Right atrium auricular region (tissue), 2 donors: ENCODE measurements at regions not wholly inside any gene's neighbourhood (a gene's known extent, or its start where the extent isn't known, plus 50 kb on each side); places are given as distances from the start of the nearest gene placed in this dataset.
"Not testable (repeated sequence)": the region's sequence is repeated elsewhere in the genome, so short reads cannot be mapped to it uniquely, and the experiment has no call there.

Experiments
- DNase-seq: peaks from one replicate; pipeline ENCODE4 v3.0.0-alpha.2; 2019; ENCODE audit warnings: low spot score
- H3K27ac ChIP-seq, 2 donors: fragments of 200-600 bp; sonication (generic); 1 replicate in 1 of 2; 2 replicates in 1 of 2; pipeline ENCODE4 v1.5.1; 2016 to 2019
- H3K27me3 ChIP-seq, 2 donors: fragments of 200-600 bp; sonication (generic); one replicate each; pipeline versions ENCODE4 v1.5.1 to v1.6.0; 2017 to 2019
- H3K36me3 ChIP-seq: fragments of 200-600 bp; sonication (generic); one replicate; pipeline ENCODE4 v1.5.1; 2016
- H3K4me1 ChIP-seq, 2 donors: fragments of 200-600 bp; sonication (generic); one replicate each; pipeline versions ENCODE4 v1.5.1 to v1.6.0; 2017 to 2019
- H3K4me3 ChIP-seq, 2 donors: fragments of 200-600 bp; sonication (generic); 1 replicate in 1 of 2; 2 replicates in 1 of 2; pipeline ENCODE4 v1.5.1; 2017 to 2019; ENCODE audit warnings: mild to moderate bottlenecking in 1 of 2, moderate library complexity in 1 of 2
- H3K9me3 ChIP-seq, 2 donors: fragments of 200-600 bp; sonication (generic); one replicate each; pipeline ENCODE4 v1.5.1; 2019
- CTCF ChIP-seq, 2 donors: fragments of 200-600 bp; sonication (generic); IDR thresholded peaks; one replicate each; pipeline ENCODE4 v1.5.1; 2019; ENCODE audit warnings: antibody characterized with exemption in 2 of 2

DNA sequence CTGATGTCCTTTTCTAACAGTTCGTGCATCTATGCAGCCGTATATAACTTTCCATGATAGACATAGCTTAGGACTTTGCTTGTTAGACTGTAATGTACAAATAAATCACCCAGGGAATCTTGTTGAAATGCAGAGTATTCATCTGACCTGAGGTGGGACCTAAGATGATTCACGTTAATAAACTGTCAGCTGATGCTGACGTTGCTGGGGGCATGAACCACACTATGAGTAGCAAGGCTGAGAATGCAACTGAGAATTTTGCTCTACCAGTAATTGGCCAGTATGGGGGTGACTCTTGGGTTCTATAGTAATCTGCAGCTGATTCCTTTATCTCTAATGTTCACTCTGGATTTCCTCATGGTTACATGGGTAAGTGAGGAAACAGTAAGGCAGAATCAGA is 130.1 kb upstream of the MALRD1 start:
- no peaks in the 10 kb centered on the region for H3K9me3 ChIP-seq
- no peaks in the 10 kb centered on the region for H3K4me1 ChIP-seq
- no peaks in the 10 kb centered on the region for H3K36me3 ChIP-seq
- no peak overlapping the region for H3K27ac ChIP-seq
- no peak for TF ChIP-seq CTCF (IDR thresholded peaks at IDR 0.05)
- H3K4me3 ChIP-seq, result no peak overlapping the region
- H3K27me3 ChIP-seq, result no peaks in the 10 kb centered on the region
- no peak for DNase-seq

DNA sequence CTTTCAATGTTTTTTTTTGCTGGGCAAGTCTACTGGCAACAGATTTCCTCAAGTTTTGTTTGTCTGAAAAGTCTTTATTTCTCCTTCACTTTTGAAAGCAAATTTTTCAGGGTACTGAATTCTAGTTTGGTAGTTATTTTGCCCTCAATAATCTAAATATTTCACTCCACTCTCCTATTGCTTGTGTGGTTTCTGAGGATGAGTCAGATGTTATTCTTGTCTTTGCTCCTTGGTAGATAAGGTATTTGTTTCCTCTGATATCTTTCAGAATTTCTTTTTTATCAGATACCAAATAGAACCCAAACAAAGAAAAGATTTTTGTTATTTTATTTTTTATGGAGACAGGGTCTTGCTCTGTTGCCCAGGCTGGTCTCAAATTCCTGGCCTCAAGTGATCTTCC is 99.2 kb upstream of the MALRD1 start:
- H3K9me3 ChIP-seq, result no peaks in the 10 kb centered on the region
- no peaks in the 10 kb centered on the region for H3K4me1 ChIP-seq
- TF ChIP-seq CTCF (IDR thresholded peaks at IDR 0.05), result no peak
- no peaks in the 10 kb centered on the region for H3K36me3 ChIP-seq
- H3K4me3 ChIP-seq, result no peak overlapping the region
- no peak overlapping the region for H3K27ac ChIP-seq
- H3K27me3 ChIP-seq, result no peaks in the 10 kb centered on the region
- DNase-seq, result no peak

DNA sequence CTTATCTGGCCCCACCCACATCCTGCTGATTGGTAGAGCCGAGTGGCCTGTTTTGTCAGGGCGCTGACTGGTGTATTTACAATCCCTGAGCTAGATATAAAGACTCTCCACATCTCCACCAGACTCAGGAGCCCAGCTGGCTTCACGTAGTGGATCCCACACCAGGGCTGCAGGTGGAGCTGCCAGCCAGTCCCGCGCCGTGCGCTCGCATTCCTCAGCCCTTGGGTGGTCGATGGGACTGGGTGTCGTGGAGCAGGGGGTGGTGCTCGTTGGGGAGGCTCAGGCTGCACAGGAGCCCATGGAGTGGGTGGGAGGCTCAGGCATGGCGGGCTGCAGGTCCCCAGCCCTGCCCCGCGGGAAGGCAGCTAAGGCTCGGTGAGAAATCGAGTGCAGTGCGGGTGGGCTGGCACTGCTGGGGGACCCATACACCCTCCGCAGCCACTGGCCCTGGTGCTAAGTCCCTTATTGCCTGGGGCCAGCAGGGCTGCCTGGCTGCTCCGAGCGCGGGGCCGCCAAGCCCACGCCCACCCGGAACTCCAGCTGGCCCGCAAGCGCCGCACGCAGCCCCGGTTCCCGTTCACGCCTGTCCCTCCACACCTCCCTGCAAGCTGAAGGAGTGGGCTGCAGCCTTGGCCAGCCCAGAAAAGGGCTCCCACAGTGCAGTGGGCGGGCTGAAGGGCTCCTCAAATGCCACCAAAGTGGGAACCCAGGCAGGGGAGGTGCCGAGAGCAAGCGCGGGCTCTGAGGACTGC is 97.4 kb upstream of the MALRD1 start:
- H3K36me3 ChIP-seq, DNase-seq, H3K4me1 ChIP-seq, H3K9me3 ChIP-seq, H3K27ac ChIP-seq, H3K4me3 ChIP-seq, H3K27me3 ChIP-seq: not testable (repeated sequence)

DNA sequence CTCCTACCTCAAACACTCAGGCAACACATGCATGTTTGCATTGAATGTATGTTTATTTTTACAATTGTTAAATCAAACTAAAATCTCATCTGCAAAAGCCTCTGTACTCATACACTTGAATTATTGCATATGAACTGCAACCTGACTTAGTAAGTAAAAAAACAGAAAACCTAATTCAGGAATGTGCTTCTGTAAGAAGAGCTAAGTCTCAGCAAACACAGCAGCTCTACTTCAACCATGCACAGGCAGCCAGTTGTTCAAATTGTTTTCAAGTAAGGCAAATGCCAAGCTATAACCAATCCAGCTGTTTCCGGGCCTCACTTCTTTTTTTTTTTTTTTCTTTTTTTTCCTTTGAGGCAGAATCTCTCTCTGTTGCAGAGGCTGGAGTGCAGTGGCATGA is 93.5 kb upstream of the MALRD1 start:
- no peak overlapping the region for H3K27ac ChIP-seq
- no peak for DNase-seq
- no peak overlapping the region for H3K4me3 ChIP-seq
- H3K27me3 ChIP-seq, result no peaks in the 10 kb centered on the region
- H3K36me3 ChIP-seq, result no peaks in the 10 kb centered on the region
- no peaks in the 10 kb centered on the region for H3K9me3 ChIP-seq
- TF ChIP-seq CTCF (IDR thresholded peaks at IDR 0.05), result no peak
- H3K4me1 ChIP-seq, result no peaks in the 10 kb centered on the region

DNA sequence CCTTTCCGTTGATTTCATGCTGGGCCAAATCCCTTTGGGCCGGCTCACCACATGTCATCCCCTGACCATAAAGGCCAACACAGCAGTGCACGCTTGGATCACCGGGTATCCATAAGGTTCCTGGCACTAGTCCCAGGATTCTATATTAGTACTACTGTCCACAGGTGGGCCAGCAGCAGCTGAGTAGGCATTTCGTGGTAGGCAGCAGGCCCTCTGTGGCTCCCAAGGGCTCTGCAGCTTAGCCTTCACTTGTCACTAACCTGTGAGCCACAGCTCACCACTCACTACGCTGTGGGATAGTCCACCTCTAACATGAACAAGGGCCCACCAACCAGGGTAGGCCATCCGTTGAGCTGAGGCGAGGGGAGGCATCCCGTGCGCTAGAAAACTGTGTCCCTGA is 89.2 kb upstream of the MALRD1 start:
- H3K4me3 ChIP-seq, result no peak overlapping the region
- DNase-seq, result no peak
- H3K9me3 ChIP-seq, result no peaks in the 10 kb centered on the region
- no peak for TF ChIP-seq CTCF (IDR thresholded peaks at IDR 0.05)
- H3K4me1 ChIP-seq, result no peaks in the 10 kb centered on the region
- H3K36me3 ChIP-seq, result no peaks in the 10 kb centered on the region
- H3K27ac ChIP-seq, result no peak overlapping the region
- no peaks in the 10 kb centered on the region for H3K27me3 ChIP-seq

DNA sequence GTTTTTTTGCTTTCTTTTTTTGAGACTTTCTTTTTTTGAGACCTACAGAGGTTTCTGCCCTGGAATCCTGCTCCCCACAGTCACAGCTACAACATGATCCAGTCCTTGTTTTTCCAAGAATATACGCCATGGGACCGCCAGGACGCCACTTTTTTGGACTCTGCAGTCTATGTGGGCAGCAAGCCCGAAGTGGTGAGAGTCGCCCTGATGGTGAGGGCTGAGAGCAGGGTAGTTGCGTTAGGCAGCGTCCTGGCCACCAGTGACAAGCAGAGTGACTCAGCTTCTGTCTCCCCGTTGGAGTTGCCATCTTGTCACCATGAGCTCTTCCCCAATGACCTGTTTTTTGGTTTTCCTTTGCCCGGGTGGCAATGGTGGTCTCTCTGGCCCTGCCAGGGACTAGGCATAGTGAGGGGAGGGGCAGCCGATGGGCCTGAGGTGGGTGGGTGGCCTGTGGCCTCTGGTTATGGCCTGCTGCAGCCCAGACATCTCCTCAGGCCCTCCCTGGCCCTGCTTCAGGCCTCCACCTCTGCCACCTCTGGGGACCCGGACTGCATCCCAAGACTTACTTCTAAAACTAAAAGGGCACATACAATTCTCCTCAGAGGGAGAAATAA is 88.0 kb upstream of the MALRD1 start:
- TF ChIP-seq CTCF (IDR thresholded peaks at IDR 0.05), result no peak
- no peak for DNase-seq
- H3K4me1 ChIP-seq, result no peaks in the 10 kb centered on the region
- no peak overlapping the region for H3K4me3 ChIP-seq
- H3K36me3 ChIP-seq, result no peaks in the 10 kb centered on the region
- H3K9me3 ChIP-seq, result no peaks in the 10 kb centered on the region
- H3K27ac ChIP-seq, result no peak overlapping the region
- H3K27me3 ChIP-seq, result no peaks in the 10 kb centered on the region
